ENCODE measurements at regions not wholly inside any gene's neighbourhood (a gene's known extent, or its start where the extent isn't known, plus 50 kb on each side); places are given as distances from the start of the nearest gene placed in this dataset.

GRCh38 chr11:11038352-11038751 is 180.5 kb upstream of the ZBED5 start:
- no peaks in the 10 kb centered on the region for H4K20me1 ChIP-seq (ENCODE audit: insufficient read depth, low read length)
- H3K4me3 ChIP-seq (ENCODE audit: insufficient read depth, low read length), result no peak overlapping the region
- no peak overlapping the region for H2AFZ ChIP-seq (ENCODE audit: low read length)
- H3K27me3 ChIP-seq (ENCODE audit: insufficient read depth, low read length), result peaks cover 16% of the 10 kb centered on the region
- DNase-seq (ENCODE audit: insufficient read length, low spot score, missing footprints), result no peak
- H3K9me3 ChIP-seq (ENCODE audit: low read depth, low read length), result no peaks in the 10 kb centered on the region
- no peak overlapping the region for H3K4me2 ChIP-seq (ENCODE audit: insufficient read depth, low read length)
- no peaks in the 10 kb centered on the region for H3K36me3 ChIP-seq (ENCODE audit: insufficient read depth, low read length)
- no peaks in the 10 kb centered on the region for H3K4me1 ChIP-seq (ENCODE audit: insufficient read depth, low read length)
- no peaks in the 10 kb centered on the region for H3K79me2 ChIP-seq (ENCODE audit: insufficient read depth, low read length)
- TF ChIP-seq CTCF (IDR thresholded peaks at IDR 0.05; ENCODE audit: extremely low read depth, low read depth, low read length), result no peak
- no peak overlapping the region for H3K27ac ChIP-seq (ENCODE audit: low read depth, low read length)

GRCh38 chr11:11036848-11037732 is 179.2 kb upstream of the ZBED5 start:
- Histone ChIP-seq H4K20me1 (ENCODE audit: insufficient read depth, low read length) (no peaks in the 10 kb centered on the region), H3K4me2 (ENCODE audit: insufficient read depth, low read length) (no peak overlapping the region), H3K27me3 (ENCODE audit: insufficient read depth, low read length) (peaks cover 17% of the 10 kb centered on the region), H3K27ac (ENCODE audit: low read depth, low read length) (no peak overlapping the region), H3K36me3 (ENCODE audit: insufficient read depth, low read length) (no peaks in the 10 kb centered on the region), H3K9me3 (ENCODE audit: low read depth, low read length) (no peaks in the 10 kb centered on the region), H2AFZ (ENCODE audit: low read length) (no peak overlapping the region), H3K4me1 (ENCODE audit: insufficient read depth, low read length) (no peaks in the 10 kb centered on the region), H3K79me2 (ENCODE audit: insufficient read depth, low read length) (no peaks in the 10 kb centered on the region), H3K4me3 (ENCODE audit: insufficient read depth, low read length) (no peak overlapping the region)
- peak; percentile 78 for DNase-seq (ENCODE audit: insufficient read length, low spot score, missing footprints)
- peak; percentile 63 for TF ChIP-seq CTCF (IDR thresholded peaks at IDR 0.05; ENCODE audit: extremely low read depth, low read depth, low read length)

- Histone ChIP-seq H3K9me3 (ENCODE audit: low read depth, low read length) (no peaks in the 10 kb centered on the region), H2AFZ (ENCODE audit: low read length) (no peak overlapping the region), H3K4me3 (ENCODE audit: insufficient read depth, low read length) (no peak overlapping the region), H3K4me2 (ENCODE audit: insufficient read depth, low read length) (no peak overlapping the region), H3K27ac (ENCODE audit: low read depth, low read length) (no peak overlapping the region), H4K20me1 (ENCODE audit: insufficient read depth, low read length) (no peaks in the 10 kb centered on the region), H3K79me2 (ENCODE audit: insufficient read depth, low read length) (no peaks in the 10 kb centered on the region), H3K36me3 (ENCODE audit: insufficient read depth, low read length) (no peaks in the 10 kb centered on the region), H3K4me1 (ENCODE audit: insufficient read depth, low read length) (no peaks in the 10 kb centered on the region), H3K27me3 (ENCODE audit: insufficient read depth, low read length) (peaks cover 22% of the 10 kb centered on the region)
- no peak for DNase-seq (ENCODE audit: insufficient read length, low spot score, missing footprints)
- TF ChIP-seq CTCF (IDR thresholded peaks at IDR 0.05; ENCODE audit: extremely low read depth, low read depth, low read length), result no peak
Observed at GRCh38 chr11:11036185-11036847, 178.5 kb upstream of the ZBED5 start.

- Histone ChIP-seq H2AFZ (ENCODE audit: low read length) (no peak overlapping the region), H3K27ac (ENCODE audit: low read depth, low read length) (no peak overlapping the region), H3K4me1 (ENCODE audit: insufficient read depth, low read length) (no peaks in the 10 kb centered on the region), H3K79me2 (ENCODE audit: insufficient read depth, low read length) (no peaks in the 10 kb centered on the region), H3K4me3 (ENCODE audit: insufficient read depth, low read length) (no peak overlapping the region), H3K4me2 (ENCODE audit: insufficient read depth, low read length) (no peak overlapping the region), H3K36me3 (ENCODE audit: insufficient read depth, low read length) (no peaks in the 10 kb centered on the region), H3K27me3 (ENCODE audit: insufficient read depth, low read length) (peaks cover 26% of the 10 kb centered on the region), H3K9me3 (ENCODE audit: low read depth, low read length) (no peaks in the 10 kb centered on the region), H4K20me1 (ENCODE audit: insufficient read depth, low read length) (no peaks in the 10 kb centered on the region)
- DNase-seq (ENCODE audit: insufficient read length, low spot score, missing footprints), result no peak
- TF ChIP-seq CTCF (IDR thresholded peaks at IDR 0.05; ENCODE audit: extremely low read depth, low read depth, low read length), result no peak
Observed at GRCh38 chr11:11035331-11035730, 177.5 kb upstream of the ZBED5 start.
